HCT116 (cell line): ENCODE measurements at regions not wholly inside any gene's neighbourhood (a gene's known extent, or its start where the extent isn't known, plus 50 kb on each side); places are given as distances from the start of the nearest gene placed in this dataset.

ENCODE experiments used
- ATAC-seq: fragments of 200-7000 bp; cut with Tn5 transposase; 2 replicates; pipeline ENCODE4 v1.9.1; 2020; ENCODE audit warnings: mild to moderate bottlenecking, moderate library complexity
- BruUV-seq: library from RNA; stranded (reverse); fragments of 400-500 nt; replicated peaks from 2 replicates; lab custom pipeline; 2021; lab: Mats Ljungman, UMichigan
- CTCF ChIA-PET: fragments of 300-600 bp; sonication (Branson Sonifier 250); formaldehyde crosslinking; loops from one replicate; lab custom pipeline; 2021; ENCODE audit warnings: antibody characterized with exemption; lab: Charles Lee
- POLR2A ChIA-PET: fragments of 300-600, 350-600 bp; sonication (Branson Sonifier 250); formaldehyde crosslinking; loops from one replicate; lab custom pipeline; 2021; ENCODE audit warnings: antibody characterized with exemption; lab: Charles Lee
- RAD21 ChIA-PET, 2 experiments: fragments of 300-600 bp; sonication (Branson Sonifier 250); formaldehyde crosslinking; loops; one replicate each; lab custom pipeline; 2023; ENCODE audit warnings: low total read pairs in 2 of 2; ENCODE audit not compliant: uncharacterized antibody in 2 of 2, unreplicated experiment in 2 of 2, low non-redundant PET in 1 of 2; lab: Charles Lee
- DNase-seq: peaks from one replicate; pipeline ENCODE4 v3.0.0-alpha.2; 2010; ENCODE audit warnings: low read depth, low spot score
- H2AFZ ChIP-seq: fragments of 200-600 bp; shearing (Covaris generic), sonication (generic); 2 replicates; pipeline ENCODE4 v1.6.1; 2017; ENCODE audit warnings: low read depth, mixed run types, mixed read lengths, antibody characterized with exemption, low read length; ENCODE audit not compliant: poor library complexity, severe bottlenecking
- H3K27ac ChIP-seq: 2 replicates; pipeline ENCODE4 v1.5.1; 2012; ENCODE audit warnings: low read depth, low read length
- H3K27me3 ChIP-seq: fragments of 200-600 bp; sonication (generic); 2 replicates; pipeline ENCODE4 v1.6.1; 2016; ENCODE audit warnings: mixed run types, low read length, mixed read lengths; ENCODE audit not compliant: insufficient read depth
- H3K36me3 ChIP-seq, 2 experiments: fragments of 200-500 bp in 1 of 2; fragments of 200-600 bp in 1 of 2; sonication (Bioruptor generic) in 1 of 2; sonication (generic) in 1 of 2; 2 replicates each; pipeline versions ENCODE4 v1.5.1 to v1.6.1; 2014 to 2016; ENCODE audit warnings: low read length in 2 of 2, inconsistent platforms in 1 of 2, mixed read lengths in 1 of 2, mixed run types in 1 of 2; ENCODE audit not compliant: insufficient read depth in 2 of 2, control insufficient read depth in 1 of 2
- H3K4me1 ChIP-seq, 2 experiments: fragments of 200-600 bp in 1 of 2; sonication (generic) in 1 of 2; 2 replicates each; pipeline versions ENCODE4 v1.5.1 to v1.6.1; 2012 to 2017; ENCODE audit warnings: low read length in 2 of 2, inconsistent platforms in 1 of 2, mild to moderate bottlenecking in 1 of 2, mixed read lengths in 1 of 2, mixed run types in 1 of 2, moderate library complexity in 1 of 2; ENCODE audit not compliant: insufficient read depth in 2 of 2, control insufficient read depth in 1 of 2
- H3K4me2 ChIP-seq: fragments of 200-600 bp; sonication (generic); 2 replicates; pipeline ENCODE4 v1.6.1; 2017; ENCODE audit warnings: mixed run types, low read length, mixed read lengths
- H3K4me3 ChIP-seq, 2 experiments: fragments of 200-600 bp in 1 of 2; sonication (generic) in 1 of 2; replicated peaks in 1 of 2; 2 replicates each; pipeline ENCODE4 v1.5.1; 2011 to 2016; ENCODE audit warnings: low read length in 2 of 2, control low read depth in 1 of 2, low read depth in 1 of 2, mild to moderate bottlenecking in 1 of 2, mixed read lengths in 1 of 2, mixed run types in 1 of 2
- H3K79me2 ChIP-seq: fragments of 200-600 bp; sonication (generic); 2 replicates; pipeline ENCODE4 v1.6.1; 2017; ENCODE audit warnings: mild to moderate bottlenecking, mixed run types, low read length, moderate library complexity, mixed read lengths; ENCODE audit not compliant: insufficient read depth
- H3K9ac ChIP-seq: fragments of 200-600 bp; sonication (generic); 2 replicates; pipeline ENCODE4 v1.6.1; 2016; ENCODE audit warnings: low read length, mixed read lengths
- H3K9me2 ChIP-seq: fragments of 200-600 bp; sonication (generic), shearing (Covaris generic); 2 replicates; pipeline ENCODE4 v1.6.1; 2017; ENCODE audit warnings: mixed run types, mild to moderate bottlenecking, moderate library complexity; ENCODE audit not compliant: insufficient read depth
- H3K9me3 ChIP-seq, 2 experiments: fragments of 200-500 bp in 1 of 2; fragments of 200-600 bp in 1 of 2; sonication (Bioruptor generic) in 1 of 2; sonication (generic) in 1 of 2; 2 replicates each; pipeline ENCODE4 v1.6.1; 2014 to 2017; ENCODE audit warnings: low read length in 2 of 2, mixed read lengths in 2 of 2, inconsistent platforms in 1 of 2, low read depth in 1 of 2, mild to moderate bottlenecking in 1 of 2, mixed run types in 1 of 2, moderate library complexity in 1 of 2; ENCODE audit not compliant: control insufficient read depth in 1 of 2, insufficient read depth in 1 of 2
- H4K20me1 ChIP-seq: fragments of 200-600 bp; sonication (generic), shearing (Covaris generic); 2 replicates; pipeline ENCODE4 v1.6.1; 2017; ENCODE audit warnings: mixed run types, mild to moderate bottlenecking, moderate library complexity; ENCODE audit not compliant: insufficient read depth
- CEBPB ChIP-seq: IDR thresholded peaks from 2 replicates; pipeline ENCODE4 v1.6.1; 2012; ENCODE audit warnings: low read depth
- EGR1 ChIP-seq: IDR thresholded peaks from 2 replicates; pipeline ENCODE4 v1.6.1; 2012; ENCODE audit warnings: low read depth
- ELF1 ChIP-seq: IDR thresholded peaks from 2 replicates; pipeline ENCODE4 v1.6.1; 2012; ENCODE audit warnings: low read depth, borderline replicate concordance
- EZH2 ChIP-seq: fragments of 200-600 bp; sonication (generic); IDR thresholded peaks from 2 replicates; pipeline ENCODE4 v1.6.1; 2017; ENCODE audit warnings: antibody characterized with exemption, mixed run types
- FOSL1 ChIP-seq: IDR thresholded peaks from 2 replicates; pipeline ENCODE4 v1.6.1; 2012; ENCODE audit warnings: low read depth
- JUND ChIP-seq: IDR thresholded peaks from 2 replicates; pipeline ENCODE4 v1.6.1; 2012
- POLR2A ChIP-seq: IDR thresholded peaks from 2 replicates; pipeline ENCODE4 v1.7.0; 2011; ENCODE audit warnings: borderline replicate concordance; ENCODE audit not compliant: insufficient read depth, insufficient read length; ENCODE audit errors: extremely low read depth
- POLR2AphosphoS5 ChIP-seq: IDR thresholded peaks from 2 replicates; pipeline ENCODE4 v1.6.1; 2011; ENCODE audit warnings: mild to moderate bottlenecking, low read depth, low read length, moderate library complexity
- RAD21 ChIP-seq: IDR thresholded peaks from 2 replicates; pipeline ENCODE4 v1.6.1; 2012; ENCODE audit warnings: low read depth, mild to moderate bottlenecking
- SIN3A ChIP-seq: IDR thresholded peaks from 2 replicates; pipeline ENCODE4 v1.6.1; 2012; ENCODE audit warnings: low read depth
- SP1 ChIP-seq: IDR thresholded peaks from 2 replicates; pipeline ENCODE4 v1.6.1; 2012; ENCODE audit warnings: low read depth
- SRF ChIP-seq: IDR thresholded peaks from 2 replicates; pipeline ENCODE4 v1.6.1; 2012; ENCODE audit warnings: low read depth
- TCF7L2 ChIP-seq: IDR thresholded peaks from 2 replicates; pipeline ENCODE4 v1.7.0; 2011; ENCODE audit warnings: borderline replicate concordance, inconsistent platforms; ENCODE audit not compliant: insufficient read depth, insufficient read length; ENCODE audit errors: extremely low read depth
- YY1 ChIP-seq: IDR thresholded peaks from 2 replicates; pipeline ENCODE4 v1.6.1; 2011; ENCODE audit warnings: low read length, low read depth, moderate library complexity, mild to moderate bottlenecking; ENCODE audit not compliant: insufficient replicate concordance; ENCODE audit errors: extremely low read depth
- ZFX ChIP-seq: fragments of 450-650 bp; IDR thresholded peaks from 2 replicates; pipeline ENCODE4 v1.6.1; 2017
- ZNF274 ChIP-seq: fragments of 200-500 bp; sonication (Bioruptor generic); IDR thresholded peaks from 2 replicates; pipeline ENCODE4 v1.6.1; 2014; ENCODE audit warnings: mild to moderate bottlenecking, low read depth, low read length, inconsistent platforms
- intact Hi-C: fragments of 100-400 bp; cut with micrococcal nuclease; formaldehyde crosslinking; loops from 2 replicates; pipeline ENCODE4 v1.10.0; 2022
- TF ChIP-seq, protein P1 (sequence below), 3 experiments: fragments of 200-600 bp in 1 of 3; sonication (generic) in 1 of 3; IDR thresholded peaks in 2 of 3; conservative IDR thresholded peaks in 1 of 3; 2 replicates each; pipeline ENCODE4 v1.5.1; 2012 to 2017; ENCODE audit warnings: low read depth in 2 of 3, low read length in 2 of 3, antibody characterized with exemption in 1 of 3, borderline replicate concordance in 1 of 3, control low read depth in 1 of 3, mild to moderate bottlenecking in 1 of 3, mixed read lengths in 1 of 3, mixed run types in 1 of 3, moderate library complexity in 1 of 3; ENCODE audit not compliant: insufficient read depth in 1 of 3
- TF ChIP-seq, protein P2 (sequence below): IDR thresholded peaks from 2 replicates; pipeline ENCODE4 v1.6.1; 2011; ENCODE audit warnings: mild to moderate bottlenecking, low read length, moderate library complexity; ENCODE audit not compliant: insufficient replicate concordance; ENCODE audit errors: extremely low read depth
- TF ChIP-seq, protein P3 (sequence below): IDR thresholded peaks from 2 replicates; pipeline ENCODE4 v1.6.1; 2012; ENCODE audit warnings: low read depth
- TF ChIP-seq, protein P4 (sequence below): IDR thresholded peaks from 2 replicates; pipeline ENCODE4 v1.6.1; 2012

DNA sequence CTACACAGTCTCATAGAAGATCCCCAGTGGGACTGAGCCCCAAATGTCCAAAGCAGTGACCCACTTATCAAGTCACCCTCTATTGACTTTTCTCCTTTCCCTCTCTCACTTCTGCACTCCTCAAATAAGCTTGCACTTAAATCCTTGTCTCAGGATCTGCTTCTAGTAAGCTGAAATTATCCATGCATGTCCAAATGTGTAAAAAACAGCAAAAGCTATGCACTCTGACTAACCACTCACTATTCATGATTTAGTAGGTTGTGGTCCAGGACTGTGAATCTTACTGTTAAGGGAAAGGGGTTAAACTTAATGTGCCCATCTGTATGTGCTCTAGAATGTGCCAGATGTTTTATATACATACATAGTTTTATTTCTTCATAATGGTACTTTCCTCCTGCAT, 115.4 kb downstream of the SCG2 start:
- Histone ChIP-seq H3K4me1 (peaks cover 6 to 11% of the 10 kb centered on the region in 2 experiments; a peak in 3 of 4 replicates), H3K9ac (no peak overlapping the region), H3K36me3 (no peaks in the 10 kb centered on the region), H3K9me3 (no peaks in the 10 kb centered on the region), H3K79me2 (no peaks in the 10 kb centered on the region), H3K27ac (no peak overlapping the region)
- CTCF ChIA-PET: no interaction called here
- POLR2A ChIA-PET: no interaction called here
- no peak for DNase-seq
- no TSS peak for BruUV-seq
- RAD21 ChIA-PET: no interaction called here
- TF ChIP-seq, protein P1, sequence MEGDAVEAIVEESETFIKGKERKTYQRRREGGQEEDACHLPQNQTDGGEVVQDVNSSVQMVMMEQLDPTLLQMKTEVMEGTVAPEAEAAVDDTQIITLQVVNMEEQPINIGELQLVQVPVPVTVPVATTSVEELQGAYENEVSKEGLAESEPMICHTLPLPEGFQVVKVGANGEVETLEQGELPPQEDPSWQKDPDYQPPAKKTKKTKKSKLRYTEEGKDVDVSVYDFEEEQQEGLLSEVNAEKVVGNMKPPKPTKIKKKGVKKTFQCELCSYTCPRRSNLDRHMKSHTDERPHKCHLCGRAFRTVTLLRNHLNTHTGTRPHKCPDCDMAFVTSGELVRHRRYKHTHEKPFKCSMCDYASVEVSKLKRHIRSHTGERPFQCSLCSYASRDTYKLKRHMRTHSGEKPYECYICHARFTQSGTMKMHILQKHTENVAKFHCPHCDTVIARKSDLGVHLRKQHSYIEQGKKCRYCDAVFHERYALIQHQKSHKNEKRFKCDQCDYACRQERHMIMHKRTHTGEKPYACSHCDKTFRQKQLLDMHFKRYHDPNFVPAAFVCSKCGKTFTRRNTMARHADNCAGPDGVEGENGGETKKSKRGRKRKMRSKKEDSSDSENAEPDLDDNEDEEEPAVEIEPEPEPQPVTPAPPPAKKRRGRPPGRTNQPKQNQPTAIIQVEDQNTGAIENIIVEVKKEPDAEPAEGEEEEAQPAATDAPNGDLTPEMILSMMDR (IDR thresholded peaks at IDR 0.05 in 2 of 3, conservative IDR thresholded peaks at IDR 0.05 in 1 of 3; ENCODE audit: borderline replicate concordance in 1 of 3, insufficient read depth in 1 of 3, low read depth in 2 of 3, low read length in 2 of 3): no peak
- TF ChIP-seq SRF (no peak), SP1 (no peak), TCF7L2 (no peak), ELF1 (no peak), RAD21 (no peak), ZFX (no peak), YY1 (no peak), CEBPB (no peak), FOSL1 (no peak), JUND (no peak), ZNF274 (no peak), EGR1 (no peak), POLR2A (no peak), SIN3A (no peak), EZH2 (no peak), POLR2AphosphoS5 (no peak)
- TF ChIP-seq, protein P2, sequence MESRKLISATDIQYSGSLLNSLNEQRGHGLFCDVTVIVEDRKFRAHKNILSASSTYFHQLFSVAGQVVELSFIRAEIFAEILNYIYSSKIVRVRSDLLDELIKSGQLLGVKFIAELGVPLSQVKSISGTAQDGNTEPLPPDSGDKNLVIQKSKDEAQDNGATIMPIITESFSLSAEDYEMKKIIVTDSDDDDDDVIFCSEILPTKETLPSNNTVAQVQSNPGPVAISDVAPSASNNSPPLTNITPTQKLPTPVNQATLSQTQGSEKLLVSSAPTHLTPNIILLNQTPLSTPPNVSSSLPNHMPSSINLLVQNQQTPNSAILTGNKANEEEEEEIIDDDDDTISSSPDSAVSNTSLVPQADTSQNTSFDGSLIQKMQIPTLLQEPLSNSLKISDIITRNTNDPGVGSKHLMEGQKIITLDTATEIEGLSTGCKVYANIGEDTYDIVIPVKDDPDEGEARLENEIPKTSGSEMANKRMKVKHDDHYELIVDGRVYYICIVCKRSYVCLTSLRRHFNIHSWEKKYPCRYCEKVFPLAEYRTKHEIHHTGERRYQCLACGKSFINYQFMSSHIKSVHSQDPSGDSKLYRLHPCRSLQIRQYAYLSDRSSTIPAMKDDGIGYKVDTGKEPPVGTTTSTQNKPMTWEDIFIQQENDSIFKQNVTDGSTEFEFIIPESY: no peak
- TF ChIP-seq, protein P3, sequence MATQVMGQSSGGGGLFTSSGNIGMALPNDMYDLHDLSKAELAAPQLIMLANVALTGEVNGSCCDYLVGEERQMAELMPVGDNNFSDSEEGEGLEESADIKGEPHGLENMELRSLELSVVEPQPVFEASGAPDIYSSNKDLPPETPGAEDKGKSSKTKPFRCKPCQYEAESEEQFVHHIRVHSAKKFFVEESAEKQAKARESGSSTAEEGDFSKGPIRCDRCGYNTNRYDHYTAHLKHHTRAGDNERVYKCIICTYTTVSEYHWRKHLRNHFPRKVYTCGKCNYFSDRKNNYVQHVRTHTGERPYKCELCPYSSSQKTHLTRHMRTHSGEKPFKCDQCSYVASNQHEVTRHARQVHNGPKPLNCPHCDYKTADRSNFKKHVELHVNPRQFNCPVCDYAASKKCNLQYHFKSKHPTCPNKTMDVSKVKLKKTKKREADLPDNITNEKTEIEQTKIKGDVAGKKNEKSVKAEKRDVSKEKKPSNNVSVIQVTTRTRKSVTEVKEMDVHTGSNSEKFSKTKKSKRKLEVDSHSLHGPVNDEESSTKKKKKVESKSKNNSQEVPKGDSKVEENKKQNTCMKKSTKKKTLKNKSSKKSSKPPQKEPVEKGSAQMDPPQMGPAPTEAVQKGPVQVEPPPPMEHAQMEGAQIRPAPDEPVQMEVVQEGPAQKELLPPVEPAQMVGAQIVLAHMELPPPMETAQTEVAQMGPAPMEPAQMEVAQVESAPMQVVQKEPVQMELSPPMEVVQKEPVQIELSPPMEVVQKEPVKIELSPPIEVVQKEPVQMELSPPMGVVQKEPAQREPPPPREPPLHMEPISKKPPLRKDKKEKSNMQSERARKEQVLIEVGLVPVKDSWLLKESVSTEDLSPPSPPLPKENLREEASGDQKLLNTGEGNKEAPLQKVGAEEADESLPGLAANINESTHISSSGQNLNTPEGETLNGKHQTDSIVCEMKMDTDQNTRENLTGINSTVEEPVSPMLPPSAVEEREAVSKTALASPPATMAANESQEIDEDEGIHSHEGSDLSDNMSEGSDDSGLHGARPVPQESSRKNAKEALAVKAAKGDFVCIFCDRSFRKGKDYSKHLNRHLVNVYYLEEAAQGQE: no peak
- TF ChIP-seq, protein P4, sequence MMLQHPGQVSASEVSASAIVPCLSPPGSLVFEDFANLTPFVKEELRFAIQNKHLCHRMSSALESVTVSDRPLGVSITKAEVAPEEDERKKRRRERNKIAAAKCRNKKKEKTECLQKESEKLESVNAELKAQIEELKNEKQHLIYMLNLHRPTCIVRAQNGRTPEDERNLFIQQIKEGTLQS: no peak
- TF ChIP-seq, all 23 proteins: peak for 0
- intact Hi-C loops: no loop called here
- no peaks in the 10 kb centered on the region for H4K20me1 ChIP-seq
- no peak for ATAC-seq
- H3K9me2 ChIP-seq: no peaks in the 10 kb centered on the region
- no peak overlapping the region for H3K4me2 ChIP-seq
- H3K4me3 ChIP-seq: no peak overlapping the region
- H3K27me3 ChIP-seq: no peaks in the 10 kb centered on the region
- H2AFZ ChIP-seq: no peak overlapping the region
